Esophagus squamous epithelium (tissue), 4 donors: ENCODE measurements at regions not wholly inside any gene's neighbourhood (a gene's known extent, or its start where the extent isn't known, plus 50 kb on each side); places are given as distances from the start of the nearest gene placed in this dataset.

Source experiments
- CTCF ChIP-seq, 6 experiments: fragments of 450-650 bp in 4 of 6; fragments of 200-600 bp in 2 of 6; sonication (generic) in 2 of 6; IDR thresholded peaks; one replicate each; pipeline ENCODE4 v1.5.1; 2016 to 2019; ENCODE audit warnings: antibody characterized with exemption in 6 of 6, mild to moderate bottlenecking in 4 of 6, moderate library complexity in 4 of 6
- POLR2A ChIP-seq, 4 donors: fragments of 450-650 bp; IDR thresholded peaks; one replicate each; pipeline ENCODE4 v1.6.1; 2017; ENCODE audit warnings: antibody characterized with exemption in 4 of 4, mild to moderate bottlenecking in 4 of 4, moderate library complexity in 3 of 4

- no peak for TF ChIP-seq POLR2A (IDR thresholded peaks at IDR 0.05)
- no peak for TF ChIP-seq CTCF (IDR thresholded peaks at IDR 0.05)
These were observed 51.7 kb upstream of the TBX18 start for GRCh38 chr6:84815896-84816735.
